HEK293 (cell line): ENCODE measurements at regions not wholly inside any gene's neighbourhood (a gene's known extent, or its start where the extent isn't known, plus 50 kb on each side); places are given as distances from the start of the nearest gene placed in this dataset.

Experiments
- CTCF ChIA-PET: fragments of 350-600 bp; formaldehyde crosslinking; extraction: SDS; loops from one replicate; lab custom pipeline; 2021; ENCODE audit warnings: antibody characterized with exemption; lab: Yijun Ruan, JAX
- POLR2A ChIA-PET: fragments of 300-600 bp; formaldehyde crosslinking; extraction: SDS; loops from one replicate; lab custom pipeline; 2020; ENCODE audit warnings: antibody characterized with exemption, inconsistent platforms; lab: Yijun Ruan, JAX
- H3K27ac ChIP-seq: fragments of 200-500 bp; sonication (Bioruptor generic); 2 replicates; pipeline ENCODE4 v1.5.1; 2014; ENCODE audit warnings: low read depth, low read length, control low read depth, inconsistent platforms; ENCODE audit errors: extremely low read depth
- H3K36me3 ChIP-seq, 2 experiments: fragments of 200-500 bp in 1 of 2; sonication (Bioruptor generic) in 1 of 2; 1 replicate in 1 of 2; 2 replicates in 1 of 2; pipeline ENCODE4 v1.5.1; 2014 to 2017; ENCODE audit warnings: inconsistent platforms in 2 of 2, low read length in 2 of 2; ENCODE audit not compliant: control insufficient read depth in 2 of 2, insufficient read depth in 1 of 2
- H3K4me1 ChIP-seq: fragments of 200-500 bp; sonication (Bioruptor generic); 2 replicates; pipeline ENCODE4 v1.5.1; 2014; ENCODE audit warnings: mild to moderate bottlenecking, low read length, inconsistent platforms; ENCODE audit not compliant: control insufficient read depth, insufficient read depth
- H3K4me3 ChIP-seq: 2 replicates; pipeline ENCODE4 v1.5.1; 2011; ENCODE audit warnings: low read depth, mild to moderate bottlenecking, control low read depth, low read length, moderate library complexity
- H3K9me3 ChIP-seq: fragments of 200-500 bp; sonication (Bioruptor generic); 2 replicates; pipeline ENCODE4 v1.5.1; 2014; ENCODE audit warnings: low read depth, low read length, inconsistent platforms; ENCODE audit not compliant: control insufficient read depth, insufficient read depth
- BCL11B ChIP-seq: fragments of 450-650 bp; formaldehyde crosslinking; IDR thresholded peaks from 2 replicates; pipeline ENCODE4 v1.5.1; 2016; ENCODE audit warnings: low read depth, missing biosample characterization, missing genetic modification characterization
- GLIS1 ChIP-seq: fragments of 450-650 bp; formaldehyde crosslinking; IDR thresholded peaks from 2 replicates; pipeline ENCODE4 v1.5.1; 2016; ENCODE audit warnings: missing biosample characterization, missing genetic modification characterization
- HOXA7 ChIP-seq: sonication (generic); formaldehyde crosslinking; IDR thresholded peaks from 2 replicates; pipeline ENCODE4 v1.8.1; 2022; ENCODE audit warnings: missing genetic modification reagents, borderline replicate concordance
- HOXC10 ChIP-seq: sonication (generic); formaldehyde crosslinking; IDR thresholded peaks from 2 replicates; pipeline ENCODE4 v1.8.1; 2023; ENCODE audit warnings: mild to moderate bottlenecking, missing genetic modification reagents
- HOXD13 ChIP-seq: sonication (generic); formaldehyde crosslinking; IDR thresholded peaks from 2 replicates; pipeline ENCODE4 v1.8.0; 2022; ENCODE audit warnings: missing genetic modification reagents, borderline replicate concordance
- IKZF3 ChIP-seq: fragments of 450-650 bp; IDR thresholded peaks from 2 replicates; pipeline ENCODE4 v1.5.0; 2018; ENCODE audit warnings: missing biosample characterization, mild to moderate bottlenecking, missing genetic modification characterization, moderate library complexity
- ZBTB48 ChIP-seq: fragments of 450-650 bp; formaldehyde crosslinking; IDR thresholded peaks from 2 replicates; pipeline ENCODE4 v1.5.1; 2016; ENCODE audit warnings: missing biosample characterization, missing genetic modification characterization
- ZFHX2 ChIP-seq: fragments of 450-650 bp; formaldehyde crosslinking; conservative IDR thresholded peaks from 2 replicates; pipeline ENCODE4 v1.5.1; 2016; ENCODE audit warnings: missing biosample characterization, missing genetic modification characterization
- ZFP37 ChIP-seq: fragments of 450-650 bp; formaldehyde crosslinking; IDR thresholded peaks from 2 replicates; pipeline ENCODE4 v1.5.1; 2016; ENCODE audit warnings: missing biosample characterization, missing genetic modification characterization
- ZNF132 ChIP-seq: fragments of 450-650 bp; formaldehyde crosslinking; IDR thresholded peaks from 2 replicates; pipeline ENCODE4 v1.5.1; 2017; ENCODE audit warnings: missing biosample characterization, missing genetic modification characterization, borderline replicate concordance
- ZNF133 ChIP-seq: fragments of 450-650 bp; formaldehyde crosslinking; IDR thresholded peaks from 2 replicates; pipeline ENCODE4 v1.5.1; 2016; ENCODE audit warnings: missing biosample characterization, missing genetic modification characterization
- ZNF24 ChIP-seq: fragments of 450-650 bp; formaldehyde crosslinking; IDR thresholded peaks from 2 replicates; pipeline ENCODE4 v1.5.1; 2016; ENCODE audit warnings: missing biosample characterization, missing genetic modification characterization
- ZNF266 ChIP-seq: fragments of 450-650 bp; formaldehyde crosslinking; IDR thresholded peaks from 2 replicates; pipeline ENCODE4 v1.5.1; 2016; ENCODE audit warnings: missing biosample characterization, missing genetic modification characterization, low read depth
- ZNF311 ChIP-seq: fragments of 450-650 bp; formaldehyde crosslinking; IDR thresholded peaks from 2 replicates; pipeline ENCODE4 v1.5.1; 2017; ENCODE audit warnings: missing biosample characterization, missing genetic modification characterization, borderline replicate concordance
- ZNF423 ChIP-seq: fragments of 450-650 bp; formaldehyde crosslinking; IDR thresholded peaks from 2 replicates; pipeline ENCODE4 v1.5.1; 2016; ENCODE audit warnings: missing biosample characterization, missing genetic modification characterization
- ZNF473 ChIP-seq: fragments of 450-650 bp; formaldehyde crosslinking; IDR thresholded peaks from 2 replicates; pipeline ENCODE4 v1.5.1; 2017; ENCODE audit warnings: missing biosample characterization, missing genetic modification characterization
- ZNF561 ChIP-seq: fragments of 450-650 bp; IDR thresholded peaks from 2 replicates; pipeline ENCODE4 v1.5.1; 2018; ENCODE audit warnings: missing biosample characterization, missing genetic modification characterization, borderline replicate concordance
- ZNF585B ChIP-seq: fragments of 450-650 bp; formaldehyde crosslinking; IDR thresholded peaks from 2 replicates; pipeline ENCODE4 v1.5.1; 2016; ENCODE audit warnings: missing biosample characterization, missing genetic modification characterization
- ZNF843 ChIP-seq: fragments of 450-650 bp; formaldehyde crosslinking; IDR thresholded peaks from 2 replicates; pipeline ENCODE4 v1.5.1; 2016; ENCODE audit warnings: missing biosample characterization, missing genetic modification characterization
- TF ChIP-seq, protein P1 (sequence below): fragments of 450-650 bp; formaldehyde crosslinking; IDR thresholded peaks from 2 replicates; pipeline ENCODE4 v1.5.1; 2016; ENCODE audit warnings: missing biosample characterization, missing genetic modification characterization
- TF ChIP-seq, protein P2 (sequence below): fragments of 450-650 bp; formaldehyde crosslinking; IDR thresholded peaks from 2 replicates; pipeline ENCODE4 v1.5.0; 2017; ENCODE audit warnings: missing biosample characterization, missing genetic modification characterization, borderline replicate concordance
- TF ChIP-seq, protein P3 (sequence below): fragments of 450-650 bp; formaldehyde crosslinking; IDR thresholded peaks from 2 replicates; pipeline ENCODE4 v1.5.1; 2016; ENCODE audit warnings: missing biosample characterization, missing genetic modification characterization
- TF ChIP-seq, protein P4 (sequence below): fragments of 450-650 bp; formaldehyde crosslinking; IDR thresholded peaks from 2 replicates; pipeline ENCODE4 v1.5.1; 2016; ENCODE audit warnings: missing biosample characterization, missing genetic modification characterization
- TF ChIP-seq, protein P5 (sequence below): sonication (generic); formaldehyde crosslinking; IDR thresholded peaks from 2 replicates; pipeline ENCODE4 v1.8.1; 2022; ENCODE audit warnings: mild to moderate bottlenecking, moderate library complexity, missing genetic modification reagents
- TF ChIP-seq, protein P6 (sequence below): fragments of 450-650 bp; formaldehyde crosslinking; IDR thresholded peaks from 2 replicates; pipeline ENCODE4 v1.5.1; 2016; ENCODE audit warnings: missing biosample characterization, missing genetic modification characterization, borderline replicate concordance

DNA sequence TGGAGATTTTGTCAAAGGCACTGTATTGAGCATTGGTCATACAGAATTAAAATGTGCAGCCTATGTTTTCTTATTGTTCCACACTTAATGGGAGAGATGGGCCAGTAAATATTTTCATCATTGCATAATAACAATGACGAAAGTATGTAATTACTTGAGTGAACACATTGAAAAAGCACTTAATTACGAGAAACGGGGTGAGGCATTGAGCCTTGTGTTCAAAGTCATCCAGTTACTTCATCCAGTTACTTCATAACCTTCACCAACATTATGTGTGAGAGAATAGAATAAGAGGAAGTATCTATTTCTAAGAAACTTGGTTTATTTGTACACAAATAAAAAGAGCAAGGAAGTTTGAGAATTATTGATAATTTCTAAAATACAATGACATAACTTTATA, 1427.0 kb downstream of the ADGRL3 start (continued):
- TF ChIP-seq, protein P1, sequence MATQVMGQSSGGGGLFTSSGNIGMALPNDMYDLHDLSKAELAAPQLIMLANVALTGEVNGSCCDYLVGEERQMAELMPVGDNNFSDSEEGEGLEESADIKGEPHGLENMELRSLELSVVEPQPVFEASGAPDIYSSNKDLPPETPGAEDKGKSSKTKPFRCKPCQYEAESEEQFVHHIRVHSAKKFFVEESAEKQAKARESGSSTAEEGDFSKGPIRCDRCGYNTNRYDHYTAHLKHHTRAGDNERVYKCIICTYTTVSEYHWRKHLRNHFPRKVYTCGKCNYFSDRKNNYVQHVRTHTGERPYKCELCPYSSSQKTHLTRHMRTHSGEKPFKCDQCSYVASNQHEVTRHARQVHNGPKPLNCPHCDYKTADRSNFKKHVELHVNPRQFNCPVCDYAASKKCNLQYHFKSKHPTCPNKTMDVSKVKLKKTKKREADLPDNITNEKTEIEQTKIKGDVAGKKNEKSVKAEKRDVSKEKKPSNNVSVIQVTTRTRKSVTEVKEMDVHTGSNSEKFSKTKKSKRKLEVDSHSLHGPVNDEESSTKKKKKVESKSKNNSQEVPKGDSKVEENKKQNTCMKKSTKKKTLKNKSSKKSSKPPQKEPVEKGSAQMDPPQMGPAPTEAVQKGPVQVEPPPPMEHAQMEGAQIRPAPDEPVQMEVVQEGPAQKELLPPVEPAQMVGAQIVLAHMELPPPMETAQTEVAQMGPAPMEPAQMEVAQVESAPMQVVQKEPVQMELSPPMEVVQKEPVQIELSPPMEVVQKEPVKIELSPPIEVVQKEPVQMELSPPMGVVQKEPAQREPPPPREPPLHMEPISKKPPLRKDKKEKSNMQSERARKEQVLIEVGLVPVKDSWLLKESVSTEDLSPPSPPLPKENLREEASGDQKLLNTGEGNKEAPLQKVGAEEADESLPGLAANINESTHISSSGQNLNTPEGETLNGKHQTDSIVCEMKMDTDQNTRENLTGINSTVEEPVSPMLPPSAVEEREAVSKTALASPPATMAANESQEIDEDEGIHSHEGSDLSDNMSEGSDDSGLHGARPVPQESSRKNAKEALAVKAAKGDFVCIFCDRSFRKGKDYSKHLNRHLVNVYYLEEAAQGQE = no peak
- TF ChIP-seq ZNF423 (tag by site-specific recombination) = no peak
- TF ChIP-seq ZFP37 (tag by site-specific recombination) = no peak
- no peak for TF ChIP-seq ZNF266 (tag by site-specific recombination)
- no peak for TF ChIP-seq GLIS1 (tag by site-specific recombination)
- TF ChIP-seq, protein P2, sequence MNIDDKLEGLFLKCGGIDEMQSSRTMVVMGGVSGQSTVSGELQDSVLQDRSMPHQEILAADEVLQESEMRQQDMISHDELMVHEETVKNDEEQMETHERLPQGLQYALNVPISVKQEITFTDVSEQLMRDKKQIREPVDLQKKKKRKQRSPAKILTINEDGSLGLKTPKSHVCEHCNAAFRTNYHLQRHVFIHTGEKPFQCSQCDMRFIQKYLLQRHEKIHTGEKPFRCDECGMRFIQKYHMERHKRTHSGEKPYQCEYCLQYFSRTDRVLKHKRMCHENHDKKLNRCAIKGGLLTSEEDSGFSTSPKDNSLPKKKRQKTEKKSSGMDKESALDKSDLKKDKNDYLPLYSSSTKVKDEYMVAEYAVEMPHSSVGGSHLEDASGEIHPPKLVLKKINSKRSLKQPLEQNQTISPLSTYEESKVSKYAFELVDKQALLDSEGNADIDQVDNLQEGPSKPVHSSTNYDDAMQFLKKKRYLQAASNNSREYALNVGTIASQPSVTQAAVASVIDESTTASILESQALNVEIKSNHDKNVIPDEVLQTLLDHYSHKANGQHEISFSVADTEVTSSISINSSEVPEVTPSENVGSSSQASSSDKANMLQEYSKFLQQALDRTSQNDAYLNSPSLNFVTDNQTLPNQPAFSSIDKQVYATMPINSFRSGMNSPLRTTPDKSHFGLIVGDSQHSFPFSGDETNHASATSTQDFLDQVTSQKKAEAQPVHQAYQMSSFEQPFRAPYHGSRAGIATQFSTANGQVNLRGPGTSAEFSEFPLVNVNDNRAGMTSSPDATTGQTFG (tag by site-specific recombination) = no peak
- TF ChIP-seq HOXC10 (CRISPR knock-in tag) = no peak
- TF ChIP-seq, all 188 proteins: peak for 0

DNA sequence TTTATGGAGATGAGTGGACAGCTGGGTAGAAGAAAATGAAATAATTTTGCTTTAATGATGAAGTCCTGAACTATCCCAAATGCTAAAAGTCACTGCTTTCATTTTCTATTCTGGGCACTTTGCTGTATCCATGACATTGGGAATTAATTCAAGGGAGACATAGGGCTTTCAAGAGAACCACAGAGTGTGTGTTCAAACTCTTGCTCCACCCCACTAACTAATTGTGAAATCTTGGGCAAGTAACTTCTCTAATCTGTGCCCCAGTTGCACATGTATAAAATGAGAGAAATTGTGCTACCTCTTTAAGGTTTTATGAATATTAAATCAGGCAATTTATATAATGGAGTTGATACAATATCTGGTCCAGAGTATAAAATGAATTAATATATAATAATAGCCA, 1422.0 kb downstream of the ADGRL3 start:
- Histone ChIP-seq H3K9me3 (no peaks in the 10 kb centered on the region), H3K27ac (no peak overlapping the region), H3K36me3 (no peaks in the 10 kb centered on the region), H3K4me3 (no peak overlapping the region), H3K4me1 (no peaks in the 10 kb centered on the region)
- ChIA-PET POLR2A (no interaction called here), CTCF (no interaction called here)
- TF ChIP-seq, protein P3, sequence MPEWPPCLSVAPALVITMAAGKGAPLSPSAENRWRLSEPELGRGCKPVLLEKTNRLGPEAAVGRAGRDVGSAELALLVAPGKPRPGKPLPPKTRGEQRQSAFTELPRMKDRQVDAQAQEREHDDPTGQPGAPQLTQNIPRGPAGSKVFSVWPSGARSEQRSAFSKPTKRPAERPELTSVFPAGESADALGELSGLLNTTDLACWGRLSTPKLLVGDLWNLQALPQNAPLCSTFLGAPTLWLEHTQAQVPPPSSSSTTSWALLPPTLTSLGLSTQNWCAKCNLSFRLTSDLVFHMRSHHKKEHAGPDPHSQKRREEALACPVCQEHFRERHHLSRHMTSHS (tag by site-specific recombination) = no peak
- TF ChIP-seq, protein P4, sequence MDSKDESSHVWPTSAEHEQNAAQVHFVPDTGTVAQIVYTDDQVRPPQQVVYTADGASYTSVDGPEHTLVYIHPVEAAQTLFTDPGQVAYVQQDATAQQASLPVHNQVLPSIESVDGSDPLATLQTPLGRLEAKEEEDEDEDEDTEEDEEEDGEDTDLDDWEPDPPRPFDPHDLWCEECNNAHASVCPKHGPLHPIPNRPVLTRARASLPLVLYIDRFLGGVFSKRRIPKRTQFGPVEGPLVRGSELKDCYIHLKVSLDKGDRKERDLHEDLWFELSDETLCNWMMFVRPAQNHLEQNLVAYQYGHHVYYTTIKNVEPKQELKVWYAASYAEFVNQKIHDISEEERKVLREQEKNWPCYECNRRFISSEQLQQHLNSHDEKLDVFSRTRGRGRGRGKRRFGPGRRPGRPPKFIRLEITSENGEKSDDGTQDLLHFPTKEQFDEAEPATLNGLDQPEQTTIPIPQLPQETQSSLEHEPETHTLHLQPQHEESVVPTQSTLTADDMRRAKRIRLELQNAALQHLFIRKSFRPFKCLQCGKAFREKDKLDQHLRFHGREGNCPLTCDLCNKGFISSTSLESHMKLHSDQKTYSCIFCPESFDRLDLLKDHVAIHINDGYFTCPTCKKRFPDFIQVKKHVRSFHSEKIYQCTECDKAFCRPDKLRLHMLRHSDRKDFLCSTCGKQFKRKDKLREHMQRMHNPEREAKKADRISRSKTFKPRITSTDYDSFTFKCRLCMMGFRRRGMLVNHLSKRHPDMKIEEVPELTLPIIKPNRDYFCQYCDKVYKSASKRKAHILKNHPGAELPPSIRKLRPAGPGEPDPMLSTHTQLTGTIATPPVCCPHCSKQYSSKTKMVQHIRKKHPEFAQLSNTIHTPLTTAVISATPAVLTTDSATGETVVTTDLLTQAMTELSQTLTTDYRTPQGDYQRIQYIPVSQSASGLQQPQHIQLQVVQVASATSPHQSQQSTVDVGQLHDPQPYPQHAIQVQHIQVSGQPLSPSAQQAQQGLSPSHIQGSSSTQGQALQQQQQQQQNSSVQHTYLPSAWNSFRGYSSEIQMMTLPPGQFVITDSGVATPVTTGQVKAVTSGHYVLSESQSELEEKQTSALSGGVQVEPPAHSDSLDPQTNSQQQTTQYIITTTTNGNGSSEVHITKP (tag by site-specific recombination) = no peak
- no peak for TF ChIP-seq ZNF423 (tag by site-specific recombination)
- no peak for TF ChIP-seq ZFHX2 (tag by site-specific recombination)
- TF ChIP-seq ZNF561 = no peak
- TF ChIP-seq, protein P5, sequence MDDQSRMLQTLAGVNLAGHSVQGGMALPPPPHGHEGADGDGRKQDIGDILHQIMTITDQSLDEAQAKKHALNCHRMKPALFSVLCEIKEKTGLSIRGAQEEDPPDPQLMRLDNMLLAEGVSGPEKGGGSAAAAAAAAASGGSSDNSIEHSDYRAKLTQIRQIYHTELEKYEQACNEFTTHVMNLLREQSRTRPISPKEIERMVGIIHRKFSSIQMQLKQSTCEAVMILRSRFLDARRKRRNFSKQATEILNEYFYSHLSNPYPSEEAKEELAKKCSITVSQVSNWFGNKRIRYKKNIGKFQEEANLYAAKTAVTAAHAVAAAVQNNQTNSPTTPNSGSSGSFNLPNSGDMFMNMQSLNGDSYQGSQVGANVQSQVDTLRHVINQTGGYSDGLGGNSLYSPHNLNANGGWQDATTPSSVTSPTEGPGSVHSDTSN (CRISPR knock-in tag) = no peak
- TF ChIP-seq HOXA7 = no peak
- TF ChIP-seq ZNF311 (tag by site-specific recombination) = no peak
- no peak for TF ChIP-seq ZNF473 (tag by site-specific recombination)
- no peak for TF ChIP-seq HOXD13
- TF ChIP-seq ZNF843 (tag by site-specific recombination) = no peak
- TF ChIP-seq ZBTB48 (tag by site-specific recombination) = no peak
- TF ChIP-seq, protein P6, sequence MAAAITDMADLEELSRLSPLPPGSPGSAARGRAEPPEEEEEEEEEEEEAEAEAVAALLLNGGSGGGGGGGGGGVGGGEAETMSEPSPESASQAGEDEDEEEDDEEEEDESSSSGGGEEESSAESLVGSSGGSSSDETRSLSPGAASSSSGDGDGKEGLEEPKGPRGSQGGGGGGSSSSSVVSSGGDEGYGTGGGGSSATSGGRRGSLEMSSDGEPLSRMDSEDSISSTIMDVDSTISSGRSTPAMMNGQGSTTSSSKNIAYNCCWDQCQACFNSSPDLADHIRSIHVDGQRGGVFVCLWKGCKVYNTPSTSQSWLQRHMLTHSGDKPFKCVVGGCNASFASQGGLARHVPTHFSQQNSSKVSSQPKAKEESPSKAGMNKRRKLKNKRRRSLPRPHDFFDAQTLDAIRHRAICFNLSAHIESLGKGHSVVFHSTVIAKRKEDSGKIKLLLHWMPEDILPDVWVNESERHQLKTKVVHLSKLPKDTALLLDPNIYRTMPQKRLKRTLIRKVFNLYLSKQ (tag by site-specific recombination) = no peak
- TF ChIP-seq BCL11B (tag by site-specific recombination) = no peak
- TF ChIP-seq ZNF24 (tag by site-specific recombination) = no peak
- TF ChIP-seq ZNF132 = no peak
- TF ChIP-seq IKZF3 (tag by site-specific recombination) = no peak
- no peak for TF ChIP-seq ZNF133
- no peak for TF ChIP-seq ZNF585B (tag by site-specific recombination)
